ENCODE measurements at regions not wholly inside any gene's neighbourhood (a gene's known extent, or its start where the extent isn't known, plus 50 kb on each side); places are given as distances from the start of the nearest gene placed in this dataset.

DNA sequence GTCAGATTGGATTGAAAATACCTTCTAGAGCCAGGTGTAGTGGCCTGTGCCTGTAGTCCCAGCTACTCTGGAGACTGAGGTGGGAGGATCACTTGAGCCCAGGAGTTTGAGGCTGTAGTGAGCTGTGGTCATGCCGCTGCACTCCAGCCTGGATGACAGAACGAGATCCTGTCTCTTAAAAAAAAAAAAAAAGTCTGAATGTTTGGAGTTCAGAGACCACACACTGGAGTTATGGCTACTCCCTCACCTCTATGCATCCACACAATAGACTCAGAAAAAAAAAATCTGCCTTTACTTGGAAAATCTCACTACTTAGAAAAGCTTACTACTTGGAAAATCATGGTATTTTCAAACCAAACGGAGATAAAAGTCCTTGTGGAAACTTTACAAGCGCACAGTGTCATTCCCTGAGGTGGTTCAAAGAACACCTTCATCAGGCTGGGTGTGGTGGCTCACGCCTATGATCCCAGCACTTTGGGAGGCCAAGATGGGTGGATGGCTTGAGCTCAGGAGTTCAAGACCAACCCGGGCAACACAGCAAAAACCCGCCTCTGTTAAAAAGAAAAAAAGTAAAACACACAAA, 63.9 kb upstream of the PICALM start:
- H3K4me3 ChIP-seq (replicated peaks; ENCODE audit: low read depth, low read length) = no peak overlapping the region
- no peak for DNase-seq (ENCODE audit: low read depth)
- TF ChIP-seq, protein P1, sequence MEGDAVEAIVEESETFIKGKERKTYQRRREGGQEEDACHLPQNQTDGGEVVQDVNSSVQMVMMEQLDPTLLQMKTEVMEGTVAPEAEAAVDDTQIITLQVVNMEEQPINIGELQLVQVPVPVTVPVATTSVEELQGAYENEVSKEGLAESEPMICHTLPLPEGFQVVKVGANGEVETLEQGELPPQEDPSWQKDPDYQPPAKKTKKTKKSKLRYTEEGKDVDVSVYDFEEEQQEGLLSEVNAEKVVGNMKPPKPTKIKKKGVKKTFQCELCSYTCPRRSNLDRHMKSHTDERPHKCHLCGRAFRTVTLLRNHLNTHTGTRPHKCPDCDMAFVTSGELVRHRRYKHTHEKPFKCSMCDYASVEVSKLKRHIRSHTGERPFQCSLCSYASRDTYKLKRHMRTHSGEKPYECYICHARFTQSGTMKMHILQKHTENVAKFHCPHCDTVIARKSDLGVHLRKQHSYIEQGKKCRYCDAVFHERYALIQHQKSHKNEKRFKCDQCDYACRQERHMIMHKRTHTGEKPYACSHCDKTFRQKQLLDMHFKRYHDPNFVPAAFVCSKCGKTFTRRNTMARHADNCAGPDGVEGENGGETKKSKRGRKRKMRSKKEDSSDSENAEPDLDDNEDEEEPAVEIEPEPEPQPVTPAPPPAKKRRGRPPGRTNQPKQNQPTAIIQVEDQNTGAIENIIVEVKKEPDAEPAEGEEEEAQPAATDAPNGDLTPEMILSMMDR (IDR thresholded peaks at IDR 0.05; ENCODE audit: low read length, missing control alignments) = no peak

DNA sequence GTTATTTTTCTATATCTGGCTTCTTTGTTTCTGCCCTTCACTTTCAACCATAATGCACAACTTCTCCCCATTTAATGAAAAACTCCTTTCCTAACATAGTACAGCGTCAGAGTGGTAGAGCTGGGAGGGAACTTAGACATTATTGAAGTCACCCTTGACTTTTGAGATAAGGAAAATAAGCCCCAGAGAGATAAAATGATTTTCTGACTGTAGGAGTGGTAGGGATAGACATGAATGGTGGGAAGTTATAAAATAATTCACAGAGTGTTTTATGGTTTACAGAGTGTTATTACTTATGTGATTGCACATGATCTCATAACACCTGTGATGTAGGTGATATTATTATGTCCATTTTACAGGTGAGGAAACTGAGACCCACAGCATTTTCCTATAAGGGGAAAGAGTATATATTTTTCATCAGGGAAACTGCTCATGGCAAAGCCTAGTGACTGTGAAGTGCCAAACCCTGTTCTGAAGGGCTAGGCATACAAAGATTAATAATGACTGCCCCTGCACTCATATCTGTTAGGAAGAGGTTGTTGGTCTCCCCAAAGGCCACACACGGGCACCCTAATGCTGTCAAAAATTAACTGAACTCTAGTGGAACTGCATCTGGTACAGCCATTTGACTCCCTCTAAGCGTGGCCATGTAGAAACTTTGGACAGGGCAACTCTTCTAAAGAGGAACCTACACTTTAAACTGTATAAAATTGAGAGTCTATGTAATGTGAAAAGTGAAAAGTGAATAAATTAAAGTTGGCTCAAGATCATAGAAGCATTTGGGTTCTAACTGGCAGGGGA, 61.1 kb upstream of the PICALM start:
- TF ChIP-seq, protein P1 (IDR thresholded peaks at IDR 0.05; ENCODE audit: low read length, missing control alignments) = no peak

DNA sequence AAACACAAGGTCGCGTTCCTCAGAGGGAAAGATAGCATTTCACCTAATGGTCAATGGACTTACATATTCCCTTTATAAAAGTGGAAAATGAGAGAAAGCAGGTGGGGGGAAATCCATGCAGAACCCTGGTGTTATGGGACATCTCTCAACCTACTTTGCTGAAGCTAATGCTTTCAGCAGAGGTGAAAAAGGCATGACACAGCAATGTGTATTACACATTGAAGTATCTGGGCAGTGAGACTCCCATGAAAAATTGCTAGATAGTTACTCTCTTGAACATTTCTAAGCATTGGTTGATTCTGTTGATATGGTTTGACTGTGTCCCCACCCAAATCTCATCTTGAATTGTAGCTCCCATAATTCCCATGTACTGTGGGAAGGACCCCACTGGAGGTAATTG, 60.0 kb upstream of the PICALM start:
- DNase-seq (ENCODE audit: low read depth) = no peak
- TF ChIP-seq, protein P1 (IDR thresholded peaks at IDR 0.05; ENCODE audit: low read length, missing control alignments) = no peak
- no peak overlapping the region for H3K4me3 ChIP-seq (replicated peaks; ENCODE audit: low read depth, low read length)

More for the DNA sequence above, 61.1 kb upstream of the PICALM start:
- DNase-seq (ENCODE audit: low read depth) = no peak
- no peak overlapping the region for H3K4me3 ChIP-seq (replicated peaks; ENCODE audit: low read depth, low read length)

DNA sequence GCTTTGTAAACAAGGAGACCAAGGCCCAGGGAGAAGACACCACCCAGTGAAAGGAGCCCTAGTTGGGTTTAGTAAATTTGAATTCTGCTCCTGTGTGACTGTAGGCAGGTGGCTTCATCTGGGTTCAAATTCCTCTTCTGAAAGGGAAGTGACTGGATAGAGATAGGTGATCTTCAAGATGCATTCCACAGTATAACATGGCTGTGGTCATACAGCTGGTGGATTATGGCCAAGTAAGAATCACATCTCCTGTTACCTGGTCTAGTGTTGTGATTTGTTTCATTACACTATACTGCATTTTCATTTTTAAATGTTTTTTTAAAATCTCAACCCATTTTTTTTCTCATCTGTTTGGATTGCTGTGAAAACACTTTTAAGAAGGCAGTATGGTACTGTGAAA, 58.0 kb upstream of the PICALM start:
- DNase-seq (ENCODE audit: low read depth) = no peak
- H3K4me3 ChIP-seq (replicated peaks; ENCODE audit: low read depth, low read length) = no peak overlapping the region
- TF ChIP-seq, protein P1 (IDR thresholded peaks at IDR 0.05; ENCODE audit: low read length, missing control alignments) = no peak

DNA sequence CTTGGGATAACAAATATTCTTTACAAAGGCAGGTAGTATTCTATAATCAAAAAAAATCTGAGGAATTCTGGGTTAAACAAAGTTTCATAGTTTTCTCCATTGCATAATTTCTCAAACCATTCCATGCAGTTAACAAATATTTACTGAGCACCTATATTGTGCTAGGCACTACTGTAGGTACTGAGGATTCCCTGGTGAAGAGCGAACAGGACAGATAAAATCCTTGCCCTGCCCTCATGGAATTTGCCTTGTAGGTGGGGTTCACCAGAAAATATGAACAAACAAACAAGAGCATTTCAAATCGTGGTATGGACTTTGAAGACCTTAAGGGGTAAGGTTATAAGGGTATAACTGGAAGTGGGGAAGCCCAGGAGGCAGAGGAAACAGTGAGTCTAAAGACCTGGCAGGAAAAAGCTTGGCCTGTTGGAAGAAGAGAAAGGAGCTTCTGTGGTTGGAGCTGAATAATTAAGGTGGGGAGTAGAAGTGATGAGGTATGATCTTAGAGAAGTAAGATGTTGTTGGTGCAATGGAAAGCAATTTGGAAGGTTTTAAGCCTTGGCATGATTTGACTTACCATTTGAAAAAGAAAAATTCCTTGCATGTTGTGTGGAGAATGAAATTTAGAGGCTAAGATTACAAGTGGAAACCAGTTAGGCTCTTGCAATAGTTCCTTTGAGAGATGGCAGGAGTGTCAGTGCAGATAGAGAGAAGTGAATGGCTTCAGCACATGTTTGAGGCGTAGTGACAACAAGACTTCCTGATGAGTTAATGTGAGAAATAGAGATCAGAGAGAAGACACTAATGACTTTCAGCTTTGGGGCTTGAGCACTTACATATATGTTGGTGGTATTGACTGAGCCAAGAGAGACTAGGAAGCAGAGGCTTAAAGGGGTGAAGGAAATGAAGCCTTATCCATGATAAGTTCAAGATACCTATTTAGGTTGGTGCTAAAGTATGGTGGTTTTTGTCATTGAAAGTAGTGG, 55.7 kb upstream of the PICALM start:
- TF ChIP-seq, protein P1 (IDR thresholded peaks at IDR 0.05; ENCODE audit: low read length, missing control alignments) = no peak
- DNase-seq (ENCODE audit: low read depth) = no peak
- no peak overlapping the region for H3K4me3 ChIP-seq (replicated peaks; ENCODE audit: low read depth, low read length)

DNA sequence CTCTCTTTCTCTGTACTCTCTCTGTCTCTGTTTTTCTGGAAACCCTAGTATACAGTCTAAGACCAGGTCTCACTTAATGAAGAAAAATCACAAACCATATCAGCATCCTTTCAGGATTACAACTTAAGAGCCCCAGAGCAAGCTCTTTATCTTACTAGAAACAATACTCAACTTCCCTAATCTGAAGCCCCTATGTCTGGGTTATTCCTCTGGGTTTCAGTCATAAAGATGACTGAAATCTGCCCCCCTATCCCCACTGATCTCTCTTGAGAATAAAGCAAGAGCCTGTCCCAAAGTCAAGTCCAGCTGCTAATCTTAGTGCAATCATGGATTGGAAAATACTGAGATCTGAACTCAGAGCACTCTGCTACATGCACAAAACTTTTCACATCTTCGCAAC, 53.9 kb upstream of the PICALM start:
- no peak for DNase-seq (ENCODE audit: low read depth)
- TF ChIP-seq, protein P1 (IDR thresholded peaks at IDR 0.05; ENCODE audit: low read length, missing control alignments) = no peak
- no peak overlapping the region for H3K4me3 ChIP-seq (replicated peaks; ENCODE audit: low read depth, low read length)

All from fibroblast of pulmonary artery (primary cell).